Uterus (tissue), 3 donors: ENCODE measurements at regions not wholly inside any gene's neighbourhood (a gene's known extent, or its start where the extent isn't known, plus 50 kb on each side); places are given as distances from the start of the nearest gene placed in this dataset.

ENCODE experiments used
- DNase-seq, 2 donors: peaks; one replicate each; pipeline ENCODE4 v3.0.0-alpha.2; 2019 to 2020
- H3K27ac ChIP-seq, 2 donors: fragments of 200-600 bp; sonication (generic); 1 replicate in 1 of 2; 2 replicates in 1 of 2; pipeline ENCODE4 v1.5.1; 2016 to 2018
- H3K27me3 ChIP-seq, 2 donors: fragments of 200-600 bp; sonication (generic); one replicate each; pipeline ENCODE4 v1.5.1; 2018 to 2019; ENCODE audit warnings: control low read depth in 1 of 2
- H3K36me3 ChIP-seq, 2 donors: fragments of 200-600 bp; sonication (generic); one replicate each; pipeline ENCODE4 v1.5.1; 2019; ENCODE audit warnings: control low read depth in 1 of 2
- H3K4me1 ChIP-seq, 2 donors: fragments of 200-600 bp; sonication (generic); one replicate each; pipeline ENCODE4 v1.5.1; 2018 to 2019; ENCODE audit warnings: control low read depth in 1 of 2
- H3K4me3 ChIP-seq, 2 donors: fragments of 200-600 bp; sonication (generic); 1 replicate in 1 of 2; 2 replicates in 1 of 2; pipeline ENCODE4 v1.5.1; 2018 to 2019; ENCODE audit warnings: mild to moderate bottlenecking in 1 of 2
- H3K9me3 ChIP-seq, 2 donors: fragments of 200-600 bp; sonication (generic); one replicate each; pipeline ENCODE4 v1.5.1; 2019; ENCODE audit warnings: control low read depth in 1 of 2
- CTCF ChIP-seq, 4 experiments: fragments of 200-600 bp in 2 of 4; fragments of 450-650 bp in 2 of 4; sonication (generic) in 2 of 4; IDR thresholded peaks; one replicate each; pipeline ENCODE4 v1.5.1; 2016 to 2019; ENCODE audit warnings: antibody characterized with exemption in 4 of 4, mild to moderate bottlenecking in 2 of 4, moderate library complexity in 1 of 4
- POLR2A ChIP-seq, 2 donors: fragments of 450-650 bp; IDR thresholded peaks; one replicate each; pipeline ENCODE4 v1.6.1; 2016; ENCODE audit warnings: antibody characterized with exemption in 2 of 2, mild to moderate bottlenecking in 1 of 2, moderate library complexity in 1 of 2
- intact Hi-C: fragments of 100-400 bp; cut with DNase I; formaldehyde crosslinking; loops from one replicate; pipeline ENCODE4 v1.15.1; 2023; ENCODE audit warnings: low total_unique reads
- donor health status: DM: yes; HTN: yes; CAD: no.

- no peak overlapping the region for H3K27ac ChIP-seq
- no peak for DNase-seq
- intact Hi-C loops: no loop called here
- no peaks in the 10 kb centered on the region for H3K9me3 ChIP-seq
- H3K27me3 ChIP-seq: no peaks in the 10 kb centered on the region
- no peaks in the 10 kb centered on the region for H3K4me1 ChIP-seq
- H3K4me3 ChIP-seq: no peak overlapping the region
- TF ChIP-seq POLR2A (IDR thresholded peaks at IDR 0.05): no peak
- TF ChIP-seq CTCF (IDR thresholded peaks at IDR 0.05): no peak
- H3K36me3 ChIP-seq: no peaks in the 10 kb centered on the region
Measured at GRCh38 chr3:153767601-153768560, 353.3 kb upstream of the ARHGEF26 start.

- no peaks in the 10 kb centered on the region for H3K4me1 ChIP-seq
- H3K9me3 ChIP-seq: no peaks in the 10 kb centered on the region
- H3K36me3 ChIP-seq: no peaks in the 10 kb centered on the region
- TF ChIP-seq CTCF (IDR thresholded peaks at IDR 0.05): peak; percentile 50 to 61 (median 58)
- no peak for TF ChIP-seq POLR2A (IDR thresholded peaks at IDR 0.05)
- no peak overlapping the region for H3K27ac ChIP-seq
- no peaks in the 10 kb centered on the region for H3K27me3 ChIP-seq
- no peak for DNase-seq
- intact Hi-C loops: no loop called here
- H3K4me3 ChIP-seq: no peak overlapping the region
Measured at GRCh38 chr3:153768561-153769469, 352.4 kb upstream of the ARHGEF26 start.

DNA sequence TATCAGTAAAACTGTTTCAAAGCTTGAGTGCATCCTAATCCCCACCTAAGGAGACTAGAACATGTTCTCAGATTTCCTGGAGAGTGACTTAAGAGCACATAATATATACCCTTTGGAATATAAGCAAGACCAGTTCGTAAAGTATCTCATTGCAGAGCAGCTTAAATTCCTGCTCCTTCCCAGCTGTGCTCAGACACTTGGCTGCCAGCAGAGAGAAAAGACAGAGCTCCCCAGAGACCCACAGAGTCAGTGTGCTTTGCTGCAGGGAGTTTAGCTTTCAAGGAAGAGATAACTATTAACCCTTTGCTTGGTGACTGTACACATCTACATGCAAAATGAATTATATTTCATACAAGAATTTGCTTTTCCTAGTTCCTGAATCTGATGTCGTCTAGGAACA, 338.1 kb upstream of the ARHGEF26 start:
- no peak overlapping the region for H3K4me3 ChIP-seq
- intact Hi-C loops: no loop called here
- H3K9me3 ChIP-seq: no peaks in the 10 kb centered on the region
- H3K27me3 ChIP-seq: no peaks in the 10 kb centered on the region
- no peaks in the 10 kb centered on the region for H3K36me3 ChIP-seq
- DNase-seq: no peak
- H3K27ac ChIP-seq: no peak overlapping the region
- H3K4me1 ChIP-seq: no peaks in the 10 kb centered on the region
- TF ChIP-seq CTCF (IDR thresholded peaks at IDR 0.05) (no peak), POLR2A (IDR thresholded peaks at IDR 0.05) (no peak)

DNA sequence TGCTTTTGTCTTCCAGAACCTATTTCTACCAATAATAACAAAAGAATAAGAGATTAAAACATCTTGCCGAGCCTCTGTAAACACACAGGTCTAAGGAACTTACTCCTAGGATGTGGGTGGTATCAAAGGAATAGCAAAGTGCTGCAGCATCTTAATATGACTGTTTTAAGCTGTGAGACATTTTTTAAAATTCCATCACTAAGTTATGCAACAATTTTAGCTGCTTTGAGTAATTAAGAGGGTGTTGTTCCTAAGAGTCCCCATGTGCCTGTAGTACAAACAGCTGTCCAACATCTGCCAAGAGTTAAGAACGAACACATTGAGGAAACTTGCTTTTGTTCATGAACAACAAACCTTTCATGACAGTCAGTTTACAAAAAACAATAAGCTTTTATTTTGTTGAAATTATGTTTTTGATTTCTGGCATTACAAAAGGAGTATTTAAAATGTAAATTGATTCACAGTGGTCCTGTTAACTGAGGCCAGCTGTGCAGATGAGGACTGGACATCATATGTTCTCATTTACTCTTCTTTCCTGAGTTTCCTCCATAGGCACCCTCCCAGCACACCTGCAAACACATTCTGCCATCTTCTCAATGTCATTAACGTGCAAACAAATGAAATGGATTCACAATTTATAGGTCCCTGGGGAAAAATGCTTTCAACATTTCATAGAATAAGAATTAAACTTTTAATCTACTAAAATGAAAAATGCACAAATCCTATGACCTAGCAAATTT, 337.3 kb upstream of the ARHGEF26 start:
- Histone ChIP-seq H3K9me3 (no peaks in the 10 kb centered on the region), H3K27ac (no peak overlapping the region), H3K4me1 (no peaks in the 10 kb centered on the region), H3K36me3 (no peaks in the 10 kb centered on the region), H3K27me3 (no peaks in the 10 kb centered on the region), H3K4me3 (no peak overlapping the region)
- no peak for TF ChIP-seq POLR2A (IDR thresholded peaks at IDR 0.05)
- TF ChIP-seq CTCF (IDR thresholded peaks at IDR 0.05): no peak
- intact Hi-C loops: no loop called here
- no peak for DNase-seq
